ENCODE measurements at regions not wholly inside any gene's neighbourhood (a gene's known extent, or its start where the extent isn't known, plus 50 kb on each side); places are given as distances from the start of the nearest gene placed in this dataset.
"Not testable (repeated sequence)": the region's sequence is repeated elsewhere in the genome, so short reads cannot be mapped to it uniquely, and the experiment has no call there.

- H3K9me3 ChIP-seq (ENCODE audit: control insufficient read depth in 2 of 3, insufficient read depth in 1 of 3, low read length in 3 of 3); FAIRE-seq; H3K27me3 ChIP-seq (ENCODE audit: control insufficient read depth, insufficient read depth, low read length); DNase-seq; H3K36me3 ChIP-seq (ENCODE audit: control insufficient read depth in 2 of 3, insufficient read depth in 3 of 3, low read length in 3 of 3); intact Hi-C loops (cut with DNase I); H3K4me3 ChIP-seq (ENCODE audit: low read length in 3 of 3); H3K4me1 ChIP-seq (ENCODE audit: control insufficient read depth in 2 of 3, insufficient read depth in 2 of 3, low read depth in 1 of 3, low read length in 3 of 3); H3K27ac ChIP-seq (ENCODE audit: low read depth in 2 of 2, low read length in 2 of 2); H3K9ac ChIP-seq (ENCODE audit: low read length in 3 of 3): not testable (repeated sequence)
Observed at GRCh38 chr1:149219539-149219938, 116.2 kb upstream of the NBPF9 start.

GRCh38 chr1:149220463-149221074 lies 117.2 kb upstream of the NBPF9 start:
- intact Hi-C loops (cut with DNase I); H3K36me3 ChIP-seq (ENCODE audit: control insufficient read depth in 2 of 3, insufficient read depth in 3 of 3, low read length in 3 of 3); H3K27me3 ChIP-seq (ENCODE audit: control insufficient read depth, insufficient read depth, low read length); H3K9me3 ChIP-seq (ENCODE audit: control insufficient read depth in 2 of 3, insufficient read depth in 1 of 3, low read length in 3 of 3); H3K9ac ChIP-seq (ENCODE audit: low read length in 3 of 3); DNase-seq; FAIRE-seq; H3K4me1 ChIP-seq (ENCODE audit: control insufficient read depth in 2 of 3, insufficient read depth in 2 of 3, low read depth in 1 of 3, low read length in 3 of 3); H3K27ac ChIP-seq (ENCODE audit: low read depth in 2 of 2, low read length in 2 of 2); H3K4me3 ChIP-seq (ENCODE audit: low read length in 3 of 3): not testable (repeated sequence)

- H3K36me3 ChIP-seq (ENCODE audit: control insufficient read depth in 2 of 3, insufficient read depth in 3 of 3, low read length in 3 of 3); H3K4me1 ChIP-seq (ENCODE audit: control insufficient read depth in 2 of 3, insufficient read depth in 2 of 3, low read depth in 1 of 3, low read length in 3 of 3); FAIRE-seq; intact Hi-C loops (cut with DNase I); H3K27ac ChIP-seq (ENCODE audit: low read depth in 2 of 2, low read length in 2 of 2); H3K27me3 ChIP-seq (ENCODE audit: control insufficient read depth, insufficient read depth, low read length); H3K9ac ChIP-seq (ENCODE audit: low read length in 3 of 3); H3K9me3 ChIP-seq (ENCODE audit: control insufficient read depth in 2 of 3, insufficient read depth in 1 of 3, low read length in 3 of 3); H3K4me3 ChIP-seq (ENCODE audit: low read length in 3 of 3); DNase-seq: not testable (repeated sequence)
Observed at GRCh38 chr1:149227933-149228665, 124.7 kb upstream of the NBPF9 start.

GRCh38 chr1:149228672-149229585 lies 125.6 kb upstream of the NBPF9 start:
- H3K36me3 ChIP-seq (ENCODE audit: control insufficient read depth in 2 of 3, insufficient read depth in 3 of 3, low read length in 3 of 3); H3K9ac ChIP-seq (ENCODE audit: low read length in 3 of 3); intact Hi-C loops (cut with DNase I); FAIRE-seq; H3K4me3 ChIP-seq (ENCODE audit: low read length in 3 of 3); H3K27me3 ChIP-seq (ENCODE audit: control insufficient read depth, insufficient read depth, low read length); DNase-seq; H3K27ac ChIP-seq (ENCODE audit: low read depth in 2 of 2, low read length in 2 of 2); H3K9me3 ChIP-seq (ENCODE audit: control insufficient read depth in 2 of 3, insufficient read depth in 1 of 3, low read length in 3 of 3); H3K4me1 ChIP-seq (ENCODE audit: control insufficient read depth in 2 of 3, insufficient read depth in 2 of 3, low read depth in 1 of 3, low read length in 3 of 3): not testable (repeated sequence)

GRCh38 chr1:149229813-149230212 lies 126.5 kb upstream of the NBPF9 start:
- H3K36me3 ChIP-seq (ENCODE audit: control insufficient read depth in 2 of 3, insufficient read depth in 3 of 3, low read length in 3 of 3); FAIRE-seq; intact Hi-C loops (cut with DNase I); H3K4me1 ChIP-seq (ENCODE audit: control insufficient read depth in 2 of 3, insufficient read depth in 2 of 3, low read depth in 1 of 3, low read length in 3 of 3); H3K27me3 ChIP-seq (ENCODE audit: control insufficient read depth, insufficient read depth, low read length); H3K27ac ChIP-seq (ENCODE audit: low read depth in 2 of 2, low read length in 2 of 2); H3K4me3 ChIP-seq (ENCODE audit: low read length in 3 of 3); H3K9ac ChIP-seq (ENCODE audit: low read length in 3 of 3); H3K9me3 ChIP-seq (ENCODE audit: control insufficient read depth in 2 of 3, insufficient read depth in 1 of 3, low read length in 3 of 3): not testable (repeated sequence)
- peak in 1 of 5 donors; percentile 26 for DNase-seq

- H3K9me3 ChIP-seq (ENCODE audit: control insufficient read depth in 2 of 3, insufficient read depth in 1 of 3, low read length in 3 of 3); FAIRE-seq; H3K4me3 ChIP-seq (ENCODE audit: low read length in 3 of 3): not testable (repeated sequence)
Observed at GRCh38 chr1:149234926-149235914, 131.9 kb upstream of the NBPF9 start.

GRCh38 chr1:149237515-149237914 lies 134.2 kb upstream of the NBPF9 start:
- H3K27ac ChIP-seq (ENCODE audit: low read depth in 2 of 2, low read length in 2 of 2); H3K27me3 ChIP-seq (ENCODE audit: control insufficient read depth, insufficient read depth, low read length); H3K9me3 ChIP-seq (ENCODE audit: control insufficient read depth in 2 of 3, insufficient read depth in 1 of 3, low read length in 3 of 3); H3K4me3 ChIP-seq (ENCODE audit: low read length in 3 of 3); intact Hi-C loops (cut with DNase I); H3K36me3 ChIP-seq (ENCODE audit: control insufficient read depth in 2 of 3, insufficient read depth in 3 of 3, low read length in 3 of 3); H3K9ac ChIP-seq (ENCODE audit: low read length in 3 of 3); DNase-seq; H3K4me1 ChIP-seq (ENCODE audit: control insufficient read depth in 2 of 3, insufficient read depth in 2 of 3, low read depth in 1 of 3, low read length in 3 of 3); FAIRE-seq: not testable (repeated sequence)

More at GRCh38 chr1:149234926-149235914, 131.9 kb upstream of the NBPF9 start:
- H3K4me1 ChIP-seq (ENCODE audit: control insufficient read depth in 2 of 3, insufficient read depth in 2 of 3, low read depth in 1 of 3, low read length in 3 of 3); H3K27ac ChIP-seq (ENCODE audit: low read depth in 2 of 2, low read length in 2 of 2); H3K9ac ChIP-seq (ENCODE audit: low read length in 3 of 3); intact Hi-C loops (cut with DNase I); H3K27me3 ChIP-seq (ENCODE audit: control insufficient read depth, insufficient read depth, low read length); DNase-seq; H3K36me3 ChIP-seq (ENCODE audit: control insufficient read depth in 2 of 3, insufficient read depth in 3 of 3, low read length in 3 of 3): not testable (repeated sequence)
